GM23338 (cell line): ENCODE measurements at regions not wholly inside any gene's neighbourhood (a gene's known extent, or its start where the extent isn't known, plus 50 kb on each side); places are given as distances from the start of the nearest gene placed in this dataset.

Experiments
- ATAC-seq: fragments of 200-7000 bp; cut with Tn5 transposase; 3 replicates; pipeline ENCODE4 v1.9.1; 2020
- DNase-seq: peaks from one replicate; pipeline ENCODE4 v3.0.0-alpha.2; 2015; ENCODE audit warnings: low spot score
- H2AFZ ChIP-seq: fragments of 200-600 bp; sonication (generic); 2 replicates; pipeline ENCODE4 v1.8.0; 2016; ENCODE audit warnings: antibody characterized with exemption, mild to moderate bottlenecking, moderate library complexity
- H3F3A ChIP-seq: fragments of 200-600 bp; sonication (generic); replicated peaks from 2 replicates; pipeline ENCODE4 v1.8.0; 2017; ENCODE audit warnings: antibody characterized with exemption, mixed run types, low read depth
- H3K27ac ChIP-seq: fragments of 200-600 bp; sonication (generic); 2 replicates; pipeline ENCODE4 v1.6.1; 2016; ENCODE audit warnings: low read depth
- H3K27me3 ChIP-seq: fragments of 200-600 bp; sonication (generic); 2 replicates; pipeline ENCODE4 v1.8.0; 2016; ENCODE audit warnings: mild to moderate bottlenecking, mixed run types, moderate library complexity; ENCODE audit not compliant: insufficient read depth
- H3K36me3 ChIP-seq: fragments of 200-600 bp; sonication (generic); 2 replicates; pipeline ENCODE4 v1.8.0; 2016; ENCODE audit warnings: mild to moderate bottlenecking; ENCODE audit not compliant: insufficient read depth
- H3K4me1 ChIP-seq: fragments of 200-600 bp; sonication (generic); 2 replicates; pipeline ENCODE4 v1.8.0; 2016; ENCODE audit warnings: mild to moderate bottlenecking, moderate library complexity; ENCODE audit not compliant: insufficient read depth
- H3K4me2 ChIP-seq: fragments of 200-600 bp; sonication (generic); 2 replicates; pipeline ENCODE4 v1.7.1; 2017; ENCODE audit warnings: mixed run types
- H3K4me3 ChIP-seq: fragments of 200-600 bp; sonication (generic); 2 replicates; pipeline ENCODE4 v1.6.1; 2016; ENCODE audit warnings: mixed run types
- H3K79me2 ChIP-seq: fragments of 200-600 bp; sonication (generic); replicated peaks from 2 replicates; pipeline ENCODE4 v1.8.0; 2017; ENCODE audit warnings: mild to moderate bottlenecking; ENCODE audit not compliant: insufficient read depth
- H3K9me2 ChIP-seq: fragments of 200-600 bp; sonication (generic); 2 replicates; pipeline ENCODE4 v1.8.0; 2017; ENCODE audit not compliant: insufficient read depth
- H4K20me1 ChIP-seq: fragments of 200-600 bp; sonication (generic); replicated peaks from 2 replicates; pipeline ENCODE4 v1.8.0; 2017; ENCODE audit warnings: mild to moderate bottlenecking; ENCODE audit not compliant: insufficient read depth
- H3K27ac Mint-ChIP-seq: 2 replicates; pipeline ENCODE4 v1.8.0; 2020; ENCODE audit warnings: inconsistent platforms, mild to moderate bottlenecking, moderate library complexity, mixed read lengths
- H3K27me3 Mint-ChIP-seq: 3 replicates; pipeline ENCODE4 v1.8.0; 2022; ENCODE audit warnings: low read depth, mild to moderate bottlenecking, moderate library complexity, mixed read lengths, inconsistent platforms; ENCODE audit not compliant: insufficient read depth, poor library complexity
- H3K36me3 Mint-ChIP-seq: 3 replicates; pipeline ENCODE4 v1.8.0; 2021; ENCODE audit warnings: low read depth, mild to moderate bottlenecking, inconsistent platforms, moderate library complexity, mixed read lengths
- H3K4me1 Mint-ChIP-seq: 3 replicates; pipeline ENCODE4 v1.8.0; 2020; ENCODE audit warnings: mild to moderate bottlenecking, inconsistent platforms, mixed read lengths
- H3K4me3 Mint-ChIP-seq: 3 replicates; pipeline ENCODE4 v1.8.0; 2021; ENCODE audit warnings: moderate library complexity, mild to moderate bottlenecking, inconsistent platforms, mixed read lengths
- H3K9me3 Mint-ChIP-seq: 3 replicates; pipeline ENCODE4 v1.8.0; 2020; ENCODE audit warnings: moderate library complexity, mild to moderate bottlenecking, inconsistent platforms, mixed read lengths
- CTCF ChIP-seq, 2 experiments: fragments of 200-600 bp in 1 of 2; sonication (generic) in 1 of 2; conservative IDR thresholded peaks; 2 replicates each; pipeline versions ENCODE4 v1.5.1 to v1.6.1; 2016 to 2017; ENCODE audit warnings: antibody characterized with exemption in 2 of 2, low read depth in 2 of 2, mild to moderate bottlenecking in 2 of 2, moderate library complexity in 1 of 2
- ETS1 ChIP-seq: IDR thresholded peaks from 2 replicates; pipeline ENCODE4 v1.6.1; 2016; ENCODE audit warnings: antibody characterized with exemption
- EZH2 ChIP-seq: fragments of 200-600 bp; sonication (generic); IDR thresholded peaks from one replicate; pipeline ENCODE4 v1.8.0; 2017; ENCODE audit warnings: antibody characterized with exemption, mild to moderate bottlenecking, low read depth; ENCODE audit not compliant: unreplicated experiment
- NANOG ChIP-seq: IDR thresholded peaks from 2 replicates; pipeline ENCODE4 v1.6.1; 2016; ENCODE audit warnings: antibody characterized with exemption, borderline replicate concordance
- POLR2AphosphoS5 ChIP-seq: IDR thresholded peaks from 2 replicates; pipeline ENCODE4 v1.6.1; 2016; ENCODE audit warnings: antibody characterized with exemption, low read depth
- REST ChIP-seq: IDR thresholded peaks from one replicate; pipeline ENCODE4 v1.6.1; 2018; ENCODE audit warnings: antibody characterized with exemption; ENCODE audit not compliant: unreplicated experiment
- STAT1 ChIP-seq: IDR thresholded peaks from one replicate; pipeline ENCODE4 v1.6.1; 2016; ENCODE audit warnings: antibody characterized with exemption; ENCODE audit not compliant: unreplicated experiment
- ZNF114 ChIP-seq: fragments of 250-450 bp; sonication (Bioruptor Pico); IDR thresholded peaks from 2 replicates; pipeline ENCODE4 v1.5.0; 2020; ENCODE audit warnings: mild to moderate bottlenecking, moderate library complexity
- ZNF462 ChIP-seq: fragments of 250-450 bp; sonication (Bioruptor Pico); IDR thresholded peaks from 2 replicates; pipeline ENCODE4 v1.5.0; 2020; ENCODE audit warnings: mild to moderate bottlenecking, moderate library complexity

- Mint-ChIP-seq H3K4me3 (no peak overlapping the region), H3K36me3 (peaks cover 48% of the 10 kb centered on the region), H3K27ac (peak overlapping the region; percentile 61; the same call in 1 of the 2 replicates), H3K9me3 (peaks cover 55% of the 10 kb centered on the region), H3K4me1 (peaks cover 16% of the 10 kb centered on the region), H3K27me3 (peaks cover 10% of the 10 kb centered on the region)
- peaks cover 28% of the 10 kb centered on the region for H3K4me1 ChIP-seq
- DNase-seq, result no peak
- H2AFZ ChIP-seq, result no peak overlapping the region
- peaks cover 16% of the 10 kb centered on the region; the same call in 1 of the 2 replicates for H3K36me3 ChIP-seq
- H3F3A ChIP-seq, result no peaks in the 10 kb centered on the region
- H3K27ac ChIP-seq, result peak overlapping the region; percentile 5; the same call in 1 of the 2 replicates
- no peak for TF ChIP-seq EZH2
- TF ChIP-seq POLR2AphosphoS5, result no peak
- TF ChIP-seq STAT1, result no peak
- no peak for TF ChIP-seq CTCF (conservative IDR thresholded peaks at IDR 0.05; ENCODE audit: low read depth in 2 of 2)
- peaks cover 4% of the 10 kb centered on the region; the same call in 1 of the 2 replicates for H3K9me2 ChIP-seq
- ATAC-seq, result no peak
- peak overlapping the region; percentile 5; the same call in 1 of the 2 replicates for H3K4me2 ChIP-seq
- no peaks in the 10 kb centered on the region for H3K79me2 ChIP-seq
- H4K20me1 ChIP-seq, result no peaks in the 10 kb centered on the region
- no peaks in the 10 kb centered on the region for H3K27me3 ChIP-seq
- H3K4me3 ChIP-seq, result no peak overlapping the region
Measured at GRCh38 chr5:144017631-144018030, 152.8 kb downstream of the YIPF5 start.

GRCh38 chr5:144024090-144024489, 146.4 kb downstream of the YIPF5 start:
- H3F3A ChIP-seq, result no peaks in the 10 kb centered on the region
- Mint-ChIP-seq H3K27me3 (peaks cover 3% of the 10 kb centered on the region), H3K9me3 (peaks cover 32% of the 10 kb centered on the region), H3K27ac (no peak overlapping the region), H3K4me3 (no peak overlapping the region), H3K4me1 (no peaks in the 10 kb centered on the region; the same call in 2 of the 3 replicates), H3K36me3 (peaks cover 26% of the 10 kb centered on the region; the same call in 2 of the 3 replicates)
- H3K4me2 ChIP-seq, result no peak overlapping the region
- H4K20me1 ChIP-seq, result no peaks in the 10 kb centered on the region
- ATAC-seq (no peak), DNase-seq (no peak)
- no peaks in the 10 kb centered on the region for H3K27me3 ChIP-seq
- peaks cover 10% of the 10 kb centered on the region; the same call in 1 of the 2 replicates for H3K36me3 ChIP-seq
- no peaks in the 10 kb centered on the region for H3K4me1 ChIP-seq
- peaks cover 14% of the 10 kb centered on the region for H3K9me2 ChIP-seq
- no peaks in the 10 kb centered on the region for H3K79me2 ChIP-seq
- H2AFZ ChIP-seq, result no peak overlapping the region
- H3K4me3 ChIP-seq, result no peak overlapping the region
- H3K27ac ChIP-seq, result no peak overlapping the region
- no peak for TF ChIP-seq NANOG
- no peak for TF ChIP-seq ETS1
- no peak for TF ChIP-seq ZNF462 (CRISPR knock-in tag)
- no peak for TF ChIP-seq ZNF114 (CRISPR knock-in tag)
- TF ChIP-seq EZH2, result no peak
- TF ChIP-seq POLR2AphosphoS5, result no peak
- no peak for TF ChIP-seq REST
